HG02970 (cell line): ENCODE measurements at regions not wholly inside any gene's neighbourhood (a gene's known extent, or its start where the extent isn't known, plus 50 kb on each side); places are given as distances from the start of the nearest gene placed in this dataset.

Experiments used
- ATAC-seq: cut with Tn5 transposase; IDR thresholded peaks from one replicate; pipeline ENCODE4 v1.9.1; 2021; ENCODE audit warnings: mild to moderate bottlenecking, moderate library complexity, moderate number of reproducible peaks; ENCODE audit not compliant: unreplicated experiment, low FRiP score

GRCh38 chr12:43294916-43295315 is 257.1 kb downstream of the ADAMTS20 start:
- ATAC-seq, result no peak

DNA sequence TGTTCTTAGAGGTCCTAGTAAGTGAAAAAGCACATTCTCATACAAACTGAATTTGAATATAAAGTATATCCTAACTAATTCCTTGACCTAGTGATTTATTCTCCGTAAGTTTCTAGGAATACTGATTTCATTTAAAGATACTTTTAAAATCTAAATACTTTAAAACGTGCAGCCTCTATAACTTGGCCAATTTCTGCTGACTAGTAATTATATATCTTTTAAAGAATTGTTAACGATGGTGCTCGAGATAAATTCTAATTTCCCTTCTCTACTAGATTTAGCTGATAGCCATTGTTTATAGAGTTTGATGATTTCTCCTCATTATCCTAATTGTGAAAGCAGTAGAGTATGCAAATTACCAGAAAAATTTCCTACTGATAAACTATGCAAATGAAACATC is 257.9 kb downstream of the ADAMTS20 start:
- no peak for ATAC-seq

GRCh38 chr12:43293396-43293795 is 258.6 kb downstream of the ADAMTS20 start:
- ATAC-seq, result no peak

DNA sequence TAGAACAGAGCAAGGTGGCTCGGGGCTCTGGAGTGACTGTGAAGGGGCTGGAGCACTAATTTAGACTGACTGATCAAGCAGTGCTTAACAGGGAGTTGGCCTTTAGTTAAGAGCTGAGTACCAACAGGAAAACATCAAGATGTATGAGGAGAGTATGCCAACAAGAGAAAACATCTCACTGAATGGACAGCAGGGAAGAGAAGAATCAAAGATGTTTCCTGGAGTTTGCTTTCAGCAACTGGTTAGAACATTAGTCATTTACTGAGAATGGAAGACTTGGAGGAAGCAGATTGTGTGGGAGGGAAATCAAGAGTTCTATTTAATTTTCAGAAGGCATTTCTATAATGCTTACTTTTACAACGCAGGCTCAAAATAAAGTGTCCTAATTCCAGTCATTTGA is 259.3 kb downstream of the ADAMTS20 start:
- ATAC-seq, result no peak

DNA sequence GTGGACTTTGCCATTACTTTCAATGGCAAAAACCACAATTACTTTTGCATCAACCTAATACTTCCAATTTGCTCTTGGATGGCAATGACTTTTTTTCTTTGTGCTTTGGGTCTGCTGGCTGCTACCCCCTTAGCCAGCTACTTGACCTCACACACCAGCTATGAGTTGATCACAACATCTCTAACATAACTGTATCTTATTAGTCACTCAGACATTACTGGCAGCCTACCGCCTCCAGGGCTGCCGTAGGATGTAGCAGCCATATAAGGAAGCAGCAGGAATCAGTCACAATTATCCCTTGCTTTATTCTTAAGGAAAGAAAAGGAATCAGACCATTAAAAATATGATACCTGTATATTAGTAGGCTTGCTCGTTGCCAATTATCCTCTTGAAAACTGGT is 260.5 kb downstream of the ADAMTS20 start:
- no peak for ATAC-seq

DNA sequence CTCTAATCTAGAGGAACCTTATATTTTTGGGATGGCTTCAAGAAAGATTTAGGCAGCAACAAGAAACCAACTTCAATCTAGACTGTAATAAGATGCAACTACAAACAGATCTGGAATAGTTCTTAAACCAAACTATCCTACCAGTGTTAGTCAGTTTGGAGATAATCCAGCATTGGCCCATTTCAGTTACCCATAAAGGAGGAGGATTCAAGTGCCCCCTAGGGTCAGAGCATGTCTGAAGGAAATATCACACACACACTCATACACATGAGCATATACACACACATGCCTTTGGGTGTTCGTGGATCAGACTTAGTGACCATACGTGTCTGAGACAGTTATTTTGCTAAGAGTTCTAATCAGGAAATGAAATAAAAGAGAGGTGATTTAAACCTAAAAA is 261.2 kb downstream of the ADAMTS20 start:
- no peak for ATAC-seq

DNA sequence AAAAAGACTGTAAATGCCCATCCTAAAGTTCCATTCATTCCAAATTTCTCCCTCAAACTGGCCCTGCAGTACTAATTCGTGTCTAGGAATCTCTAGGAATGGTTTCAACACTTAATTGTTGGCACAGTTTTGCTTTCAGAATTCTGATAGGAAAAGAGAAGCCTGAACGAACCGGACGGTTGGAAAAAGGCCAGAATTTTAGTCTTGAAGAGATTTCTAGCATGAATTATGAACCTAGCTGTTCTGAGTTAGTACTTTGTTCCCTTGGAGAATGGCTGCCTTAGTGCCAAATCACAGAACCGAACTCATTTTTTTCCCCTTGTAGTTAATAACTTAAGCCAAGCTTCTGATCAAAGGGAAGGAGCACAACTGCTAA is 262.6 kb downstream of the ADAMTS20 start:
- no peak for ATAC-seq

DNA sequence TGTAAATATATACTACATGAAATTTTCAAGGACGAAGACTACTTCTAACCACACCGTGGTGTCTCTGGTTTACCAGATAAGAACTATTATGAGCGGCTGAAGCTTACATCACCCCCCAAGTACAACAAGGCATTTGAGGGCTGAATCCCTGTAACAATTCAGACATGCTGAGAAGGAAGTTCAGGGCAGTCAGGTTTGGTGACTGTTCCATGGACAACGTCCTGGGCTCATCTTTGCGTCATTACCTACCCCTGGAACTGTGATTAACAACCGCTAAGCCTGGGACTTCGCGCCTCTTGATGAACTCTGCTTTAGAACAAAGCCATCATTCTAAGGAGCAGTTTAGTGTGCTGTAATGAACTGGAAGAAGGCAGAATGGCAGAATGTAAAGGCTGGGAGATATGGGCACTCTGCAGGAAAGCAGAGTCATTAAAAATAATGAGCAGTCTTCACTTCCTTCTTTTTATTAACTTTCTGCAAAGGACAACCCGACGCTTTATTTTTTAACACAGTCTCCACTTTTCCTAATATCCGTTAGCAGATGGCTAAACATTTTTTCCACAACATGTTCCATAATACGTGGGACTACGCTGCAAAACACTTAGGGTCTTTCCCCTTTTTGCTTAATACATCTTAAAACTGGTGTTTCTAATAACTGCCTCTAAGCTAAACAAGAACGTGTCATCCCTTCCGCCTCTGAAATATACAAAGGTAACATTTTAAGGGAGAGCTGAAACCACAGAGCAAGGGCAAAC is 263.2 kb downstream of the ADAMTS20 start:
- ATAC-seq, result no peak

- ATAC-seq, result no peak
Observed at GRCh38 chr12:43287706-43288383, 264.2 kb downstream of the ADAMTS20 start.

GRCh38 chr12:43286986-43287385 is 265.0 kb downstream of the ADAMTS20 start:
- no peak for ATAC-seq

- no peak for ATAC-seq
Observed at GRCh38 chr12:43285159-43285598, 266.8 kb downstream of the ADAMTS20 start.

DNA sequence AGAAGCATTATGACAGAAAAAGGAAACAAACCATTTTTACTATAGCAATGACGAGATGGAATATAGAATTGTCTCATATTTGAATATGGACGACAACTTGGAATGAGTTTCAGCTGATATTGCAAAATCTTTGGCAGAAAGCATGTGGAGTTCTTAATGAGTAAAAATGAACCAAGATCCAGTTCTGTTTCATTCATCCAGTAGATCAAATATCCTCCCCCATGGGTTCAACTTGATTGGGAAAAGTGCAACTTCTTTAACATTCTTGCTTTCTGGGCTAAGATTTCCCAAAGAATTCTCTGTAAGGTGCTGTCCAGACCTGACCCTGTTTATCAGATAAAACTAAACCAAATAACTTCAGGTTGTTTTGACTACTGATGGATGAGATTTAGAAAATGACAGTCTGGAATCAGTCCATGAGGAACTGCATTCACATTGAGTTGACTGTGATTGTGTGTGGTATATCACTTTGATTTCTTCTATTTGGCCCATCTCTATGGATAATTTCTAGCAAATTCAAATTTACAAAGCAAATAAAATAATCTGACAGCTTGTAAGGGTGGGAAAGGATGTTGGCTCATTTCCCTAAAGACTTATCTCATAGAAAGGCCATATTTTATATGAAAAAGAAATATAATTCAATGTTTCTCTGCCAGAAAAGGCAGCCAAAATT is 267.4 kb downstream of the ADAMTS20 start:
- ATAC-seq, result no peak

- no peak for ATAC-seq
Observed at GRCh38 chr12:43283206-43283605, 268.8 kb downstream of the ADAMTS20 start.

GRCh38 chr12:43282106-43282505 is 269.9 kb downstream of the ADAMTS20 start:
- ATAC-seq, result no peak

- ATAC-seq, result no peak
Observed at GRCh38 chr12:43281563-43281962, 270.4 kb downstream of the ADAMTS20 start.

GRCh38 chr12:43278541-43278832 is 273.5 kb downstream of the ADAMTS20 start:
- ATAC-seq, result no peak

DNA sequence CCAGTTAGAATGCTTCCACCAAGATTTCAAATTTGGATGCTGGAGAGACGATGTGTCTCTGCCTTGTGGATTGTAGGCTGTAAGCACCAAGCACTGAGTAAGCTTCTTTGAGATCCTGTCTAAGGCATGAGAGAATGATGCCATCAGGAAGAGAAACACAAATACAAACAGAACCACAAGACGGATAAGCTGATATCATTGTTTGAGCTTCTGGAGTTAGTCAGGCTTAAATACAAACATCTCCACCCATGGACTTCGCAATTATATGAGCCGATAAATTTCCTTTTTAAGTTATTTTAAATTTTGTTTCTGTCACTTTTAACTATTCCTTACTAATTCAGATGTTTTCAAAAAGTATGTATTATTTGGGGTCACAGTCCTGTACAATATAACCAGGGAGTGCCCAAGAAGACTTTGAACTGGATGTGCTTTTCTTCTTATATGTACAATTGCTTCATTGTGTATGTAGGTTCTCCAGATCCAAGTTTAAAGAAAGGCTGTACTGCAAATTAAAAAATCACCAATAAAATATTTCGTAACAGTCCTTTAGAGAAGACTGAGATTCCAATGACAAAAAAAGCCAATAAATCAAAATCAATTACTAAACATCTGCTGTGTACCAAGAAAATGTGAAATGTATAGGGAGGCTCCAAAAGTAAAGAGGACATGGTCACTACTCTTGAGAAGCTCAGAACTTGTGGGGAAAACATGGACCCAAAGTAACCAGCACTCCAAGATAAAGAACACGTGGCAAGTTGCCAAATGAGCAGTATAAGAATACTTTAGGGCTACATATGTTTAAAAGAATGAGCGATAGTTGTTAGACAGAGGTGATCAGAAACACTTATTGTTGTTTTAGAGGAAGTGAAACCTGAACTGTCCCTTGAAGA is 274.1 kb downstream of the ADAMTS20 start:
- ATAC-seq, result peak; percentile 87

- ATAC-seq, result no peak
Observed at GRCh38 chr12:43273467-43273866, 278.5 kb downstream of the ADAMTS20 start.

DNA sequence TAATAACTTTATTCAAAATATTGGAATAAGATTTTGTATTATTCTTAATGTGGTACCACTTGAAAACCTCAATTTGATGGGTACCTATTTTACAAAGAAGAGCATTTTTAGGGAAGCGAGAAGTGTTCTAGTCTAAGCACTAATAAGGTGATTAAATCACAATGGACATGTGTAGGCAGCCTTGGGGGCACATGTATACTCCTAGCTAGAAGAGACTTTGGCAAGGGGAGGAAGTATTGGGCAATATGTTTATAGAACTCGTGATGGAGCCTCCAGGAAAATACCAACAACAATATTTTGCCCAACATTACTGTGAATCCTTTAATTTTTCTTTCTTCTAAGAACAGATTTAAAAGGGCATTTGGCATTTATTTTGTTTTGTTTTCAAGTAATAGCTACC is 280.3 kb downstream of the ADAMTS20 start:
- ATAC-seq, result no peak

DNA sequence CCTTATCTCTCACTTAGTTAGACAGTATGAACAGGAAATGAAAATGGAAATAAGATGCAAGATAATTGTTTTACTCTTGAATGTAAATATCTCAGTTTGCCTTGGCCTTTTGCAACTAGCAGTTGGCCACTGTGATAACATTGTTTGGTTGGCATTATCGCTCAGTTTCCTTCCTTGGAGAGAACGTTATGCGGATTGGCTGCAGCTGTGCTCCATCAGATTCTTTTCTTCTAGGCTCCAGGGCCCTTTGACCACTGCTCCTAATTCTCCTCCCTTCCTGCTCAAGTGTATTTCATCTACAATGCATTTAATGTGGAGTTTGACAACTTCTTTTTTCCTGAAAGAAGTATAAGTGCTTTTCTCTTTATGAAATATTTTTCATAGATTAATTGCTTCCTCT is 284.2 kb downstream of the ADAMTS20 start:
- ATAC-seq, result no peak

DNA sequence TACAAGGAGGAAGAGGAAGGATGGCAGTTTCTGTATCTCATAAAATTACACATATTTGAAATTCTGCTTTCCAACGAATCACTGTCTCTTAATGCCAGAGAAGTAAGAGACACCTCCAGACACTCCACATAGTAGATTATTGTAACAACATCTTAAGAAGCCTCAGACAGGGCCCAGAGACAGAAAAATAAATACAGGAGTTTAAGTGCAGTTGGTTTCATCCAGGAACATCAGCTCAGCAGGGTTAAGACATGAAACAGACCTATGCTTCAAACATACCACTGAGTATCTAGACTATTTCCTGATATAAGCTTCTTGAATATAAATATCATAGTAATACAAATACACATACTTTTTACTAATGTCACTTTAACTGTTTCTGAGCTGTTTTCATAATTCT is 290.3 kb downstream of the ADAMTS20 start:
- no peak for ATAC-seq
